ENCODE measurements at regions not wholly inside any gene's neighbourhood (a gene's known extent, or its start where the extent isn't known, plus 50 kb on each side); places are given as distances from the start of the nearest gene placed in this dataset.

DNA sequence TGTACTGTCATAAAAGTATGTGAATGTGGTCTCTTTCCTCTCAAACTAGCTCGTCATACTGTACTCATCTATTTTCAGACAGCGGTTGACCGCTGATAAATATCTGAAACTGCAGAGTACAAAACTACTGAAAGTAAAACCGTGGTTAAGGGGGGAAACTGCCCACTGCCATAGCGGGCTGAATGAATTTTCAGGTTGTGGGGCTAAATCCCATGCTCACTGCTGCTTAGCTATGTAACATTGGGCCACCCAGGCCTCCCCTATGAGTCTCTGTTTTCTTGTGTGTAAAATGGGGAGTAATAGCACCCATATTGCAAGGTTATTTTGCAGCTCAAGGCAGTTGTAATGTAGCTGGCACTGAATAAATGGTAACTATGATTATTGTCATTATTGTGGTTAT, 82.3 kb downstream of the MSX2 start:
- no peak overlapping the region for H2AFZ ChIP-seq (ENCODE audit: low read length)
- no CpG with 5 or more reads among the region's 5 CpGs for WGBS, 2 donors (ENCODE audit: extremely low coverage in 2 of 2, insufficient read length in 2 of 2, insufficient replicate concordance in 1 of 2)
- no peak overlapping the region for H3K4me2 ChIP-seq (ENCODE audit: insufficient read depth, low read length, poor library complexity, severe bottlenecking)
- no peak overlapping the region for H3K27ac ChIP-seq (replicated peaks; ENCODE audit: low read length)
- H3K14ac ChIP-seq (ENCODE audit: low read length): no peak overlapping the region
- no peak overlapping the region for H2BK5ac ChIP-seq (ENCODE audit: low read length)
- H3K9ac ChIP-seq (ENCODE audit: low read depth, low read length, poor library complexity): no peak overlapping the region
- H3K4me3 ChIP-seq (ENCODE audit: low read length in 2 of 2): no peak overlapping the region
- no peak overlapping the region for H3K4ac ChIP-seq (ENCODE audit: low read length)
- no peak overlapping the region for H2BK15ac ChIP-seq (ENCODE audit: low read length)
- H3K23ac ChIP-seq (ENCODE audit: low read depth, low read length, poor library complexity): no peak overlapping the region
- peaks cover 0 to 1% of the 10 kb centered on the region in 2 donors for H3K4me1 ChIP-seq (ENCODE audit: control insufficient read depth in 2 of 2, insufficient read depth in 1 of 2, low read depth in 1 of 2, low read length in 2 of 2)
- no peaks in the 10 kb centered on the region for H3K36me3 ChIP-seq (replicated peaks in 1 of 2; ENCODE audit: control insufficient read depth in 2 of 2, insufficient read depth in 2 of 2, low read length in 2 of 2)
- H2BK120ac ChIP-seq (ENCODE audit: low read depth, low read length): no peak overlapping the region
- no peak overlapping the region for H2BK12ac ChIP-seq (ENCODE audit: low read length)
- no peak for DNase-seq (ENCODE audit: low spot score)
- no peak overlapping the region for H2AK5ac ChIP-seq (ENCODE audit: low read depth, low read length)
- no peaks in the 10 kb centered on the region for H3K27me3 ChIP-seq (ENCODE audit: control insufficient read depth in 3 of 3, insufficient read depth in 3 of 3, low read depth in 1 of 3, low read length in 3 of 3)
- H3K79me1 ChIP-seq (ENCODE audit: low read depth, low read length): no peaks in the 10 kb centered on the region
- H3K18ac ChIP-seq (ENCODE audit: low read length): no peak overlapping the region
- H3K9me3 ChIP-seq (replicated peaks in 1 of 2; ENCODE audit: control insufficient read depth in 2 of 2, insufficient read depth in 1 of 2, low read depth in 1 of 2, low read length in 2 of 2): peaks cover 0 to 5% of the 10 kb centered on the region in 2 donors
- no peak overlapping the region for H4K8ac ChIP-seq (ENCODE audit: low read depth, low read length)
- H4K91ac ChIP-seq (ENCODE audit: low read depth, low read length, poor library complexity): no peak overlapping the region

DNA sequence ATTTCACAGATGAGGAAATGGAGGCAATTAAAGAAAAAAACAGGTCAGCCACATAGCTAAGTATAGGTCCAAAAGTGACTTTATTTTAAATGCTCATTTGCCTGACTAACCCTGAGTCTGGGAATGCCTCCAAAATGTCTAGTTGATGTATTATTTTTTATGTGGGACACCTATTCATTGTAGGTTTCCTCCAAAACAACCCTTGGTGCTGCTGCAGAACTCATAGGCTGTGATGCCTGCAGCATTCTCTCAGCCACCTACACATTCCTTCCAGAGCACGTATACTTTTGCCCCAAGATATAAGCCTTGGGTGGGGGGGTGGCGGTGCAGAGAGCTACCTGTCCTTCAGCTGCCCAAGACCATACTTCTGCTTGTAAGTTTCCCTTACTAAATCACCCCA, 77.4 kb downstream of the MSX2 start:
- Histone ChIP-seq H2BK5ac (ENCODE audit: low read length) (no peak overlapping the region), H2BK15ac (ENCODE audit: low read length) (no peak overlapping the region), H3K14ac (ENCODE audit: low read length) (no peak overlapping the region), H3K4me1 (ENCODE audit: control insufficient read depth in 2 of 2, insufficient read depth in 1 of 2, low read depth in 1 of 2, low read length in 2 of 2) (no peaks in the 10 kb centered on the region), H3K36me3 (replicated peaks in 1 of 2; ENCODE audit: control insufficient read depth in 2 of 2, insufficient read depth in 2 of 2, low read length in 2 of 2) (no peaks in the 10 kb centered on the region), H3K4me3 (ENCODE audit: low read length in 2 of 2) (no peak overlapping the region), H4K91ac (ENCODE audit: low read depth, low read length, poor library complexity) (no peak overlapping the region), H4K8ac (ENCODE audit: low read depth, low read length) (no peak overlapping the region), H3K4ac (ENCODE audit: low read length) (no peak overlapping the region), H3K4me2 (ENCODE audit: insufficient read depth, low read length, poor library complexity, severe bottlenecking) (no peak overlapping the region), H3K18ac (ENCODE audit: low read length) (no peak overlapping the region), H3K79me1 (ENCODE audit: low read depth, low read length) (no peaks in the 10 kb centered on the region), H3K27me3 (ENCODE audit: control insufficient read depth in 3 of 3, insufficient read depth in 3 of 3, low read depth in 1 of 3, low read length in 3 of 3) (no peaks in the 10 kb centered on the region), H2AFZ (ENCODE audit: low read length) (no peak overlapping the region), H3K27ac (replicated peaks; ENCODE audit: low read length) (no peak overlapping the region), H2BK120ac (ENCODE audit: low read depth, low read length) (no peak overlapping the region), H3K23ac (ENCODE audit: low read depth, low read length, poor library complexity) (no peak overlapping the region), H2BK12ac (ENCODE audit: low read length) (no peak overlapping the region), H3K9me3 (replicated peaks in 1 of 2; ENCODE audit: control insufficient read depth in 2 of 2, insufficient read depth in 1 of 2, low read depth in 1 of 2, low read length in 2 of 2) (peaks cover 0 to 5% of the 10 kb centered on the region in 2 donors), H2AK5ac (ENCODE audit: low read depth, low read length) (peak overlapping the region; percentile 43), H3K9ac (ENCODE audit: low read depth, low read length, poor library complexity) (no peak overlapping the region)
- no peak for DNase-seq (ENCODE audit: low spot score)
- WGBS, 2 donors (ENCODE audit: extremely low coverage in 2 of 2, insufficient read length in 2 of 2, insufficient replicate concordance in 1 of 2): no CpG with 5 or more reads among the region's 2 CpGs

DNA sequence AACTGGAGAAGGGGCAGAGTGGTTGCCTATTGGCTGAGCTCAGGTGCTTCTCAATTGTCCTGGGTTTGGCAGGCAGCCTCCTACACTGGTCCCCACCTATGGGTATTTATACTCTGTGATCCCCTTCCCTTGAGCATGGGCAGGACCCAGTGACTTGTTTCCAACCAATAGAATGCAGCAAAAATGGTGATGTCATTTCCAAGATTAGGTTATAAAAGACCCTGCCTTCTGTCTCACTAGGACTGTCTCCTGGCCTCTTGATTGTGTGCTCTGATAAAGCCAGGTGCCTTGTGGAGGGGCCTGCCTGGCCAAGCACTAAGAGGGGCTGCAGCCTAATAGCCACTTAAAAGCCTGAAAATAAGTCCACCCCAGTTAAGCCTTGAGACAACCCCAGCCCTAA, 76.1 kb downstream of the MSX2 start:
- Histone ChIP-seq H2AK5ac (ENCODE audit: low read depth, low read length) (no peak overlapping the region), H2BK120ac (ENCODE audit: low read depth, low read length) (no peak overlapping the region), H3K36me3 (replicated peaks in 1 of 2; ENCODE audit: control insufficient read depth in 2 of 2, insufficient read depth in 2 of 2, low read length in 2 of 2) (no peaks in the 10 kb centered on the region), H4K8ac (ENCODE audit: low read depth, low read length) (no peak overlapping the region), H3K4me2 (ENCODE audit: insufficient read depth, low read length, poor library complexity, severe bottlenecking) (no peak overlapping the region), H3K79me1 (ENCODE audit: low read depth, low read length) (no peaks in the 10 kb centered on the region), H3K9ac (ENCODE audit: low read depth, low read length, poor library complexity) (no peak overlapping the region), H3K9me3 (replicated peaks in 1 of 2; ENCODE audit: control insufficient read depth in 2 of 2, insufficient read depth in 1 of 2, low read depth in 1 of 2, low read length in 2 of 2) (peaks cover 0 to 4% of the 10 kb centered on the region in 2 donors), H3K27ac (replicated peaks; ENCODE audit: low read length) (no peak overlapping the region), H2BK5ac (ENCODE audit: low read length) (no peak overlapping the region), H3K4me1 (ENCODE audit: control insufficient read depth in 2 of 2, insufficient read depth in 1 of 2, low read depth in 1 of 2, low read length in 2 of 2) (no peaks in the 10 kb centered on the region), H3K4ac (ENCODE audit: low read length) (no peak overlapping the region), H3K23ac (ENCODE audit: low read depth, low read length, poor library complexity) (no peak overlapping the region), H3K18ac (ENCODE audit: low read length) (no peak overlapping the region), H3K14ac (ENCODE audit: low read length) (no peak overlapping the region), H2BK12ac (ENCODE audit: low read length) (no peak overlapping the region), H2BK15ac (ENCODE audit: low read length) (no peak overlapping the region), H3K27me3 (ENCODE audit: control insufficient read depth in 3 of 3, insufficient read depth in 3 of 3, low read depth in 1 of 3, low read length in 3 of 3) (no peaks in the 10 kb centered on the region), H4K91ac (ENCODE audit: low read depth, low read length, poor library complexity) (no peak overlapping the region), H3K4me3 (ENCODE audit: low read length in 2 of 2) (no peak overlapping the region), H2AFZ (ENCODE audit: low read length) (no peak overlapping the region)
- DNase-seq (ENCODE audit: low spot score): no peak

GRCh38 chr5:174799121-174799520, 74.7 kb downstream of the MSX2 start:
- H3K27ac ChIP-seq (replicated peaks; ENCODE audit: low read length): no peak overlapping the region
- no peak overlapping the region for H4K91ac ChIP-seq (ENCODE audit: low read depth, low read length, poor library complexity)
- no peak for DNase-seq (ENCODE audit: low spot score)

More at GRCh38 chr5:174799121-174799520, 74.7 kb downstream of the MSX2 start:
- no peak overlapping the region for H3K9ac ChIP-seq (ENCODE audit: low read depth, low read length, poor library complexity)
- H3K36me3 ChIP-seq (replicated peaks in 1 of 2; ENCODE audit: control insufficient read depth in 2 of 2, insufficient read depth in 2 of 2, low read length in 2 of 2): no peaks in the 10 kb centered on the region
- H2BK12ac ChIP-seq (ENCODE audit: low read length): no peak overlapping the region
- H3K23ac ChIP-seq (ENCODE audit: low read depth, low read length, poor library complexity): no peak overlapping the region
- no peak overlapping the region for H2BK15ac ChIP-seq (ENCODE audit: low read length)
- no peaks in the 10 kb centered on the region for H3K27me3 ChIP-seq (ENCODE audit: control insufficient read depth in 3 of 3, insufficient read depth in 3 of 3, low read depth in 1 of 3, low read length in 3 of 3)
- no peak overlapping the region for H2AK5ac ChIP-seq (ENCODE audit: low read depth, low read length)
- H3K4me2 ChIP-seq (ENCODE audit: insufficient read depth, low read length, poor library complexity, severe bottlenecking): no peak overlapping the region
- no peak overlapping the region for H3K18ac ChIP-seq (ENCODE audit: low read length)
- no CpG with 5 or more reads among the region's 8 CpGs for WGBS, 2 donors (ENCODE audit: extremely low coverage in 2 of 2, insufficient read length in 2 of 2, insufficient replicate concordance in 1 of 2)
- H2BK5ac ChIP-seq (ENCODE audit: low read length): no peak overlapping the region
- H3K79me1 ChIP-seq (ENCODE audit: low read depth, low read length): no peaks in the 10 kb centered on the region
- H3K4me1 ChIP-seq (ENCODE audit: control insufficient read depth in 2 of 2, insufficient read depth in 1 of 2, low read depth in 1 of 2, low read length in 2 of 2): peaks cover 0 to 3% of the 10 kb centered on the region in 2 donors
- no peak overlapping the region for H3K14ac ChIP-seq (ENCODE audit: low read length)
- H2BK120ac ChIP-seq (ENCODE audit: low read depth, low read length): no peak overlapping the region
- no peak overlapping the region for H3K4ac ChIP-seq (ENCODE audit: low read length)
- H3K4me3 ChIP-seq (ENCODE audit: low read length in 2 of 2): no peak overlapping the region
- H4K8ac ChIP-seq (ENCODE audit: low read depth, low read length): no peak overlapping the region
- H2AFZ ChIP-seq (ENCODE audit: low read length): no peak overlapping the region
- no peaks in the 10 kb centered on the region for H3K9me3 ChIP-seq (replicated peaks in 1 of 2; ENCODE audit: control insufficient read depth in 2 of 2, insufficient read depth in 1 of 2, low read depth in 1 of 2, low read length in 2 of 2)

All from neuronal stem cell (in vitro differentiated cells).